ENCODE measurements at regions not wholly inside any gene's neighbourhood (a gene's known extent, or its start where the extent isn't known, plus 50 kb on each side); places are given as distances from the start of the nearest gene placed in this dataset.

DNA sequence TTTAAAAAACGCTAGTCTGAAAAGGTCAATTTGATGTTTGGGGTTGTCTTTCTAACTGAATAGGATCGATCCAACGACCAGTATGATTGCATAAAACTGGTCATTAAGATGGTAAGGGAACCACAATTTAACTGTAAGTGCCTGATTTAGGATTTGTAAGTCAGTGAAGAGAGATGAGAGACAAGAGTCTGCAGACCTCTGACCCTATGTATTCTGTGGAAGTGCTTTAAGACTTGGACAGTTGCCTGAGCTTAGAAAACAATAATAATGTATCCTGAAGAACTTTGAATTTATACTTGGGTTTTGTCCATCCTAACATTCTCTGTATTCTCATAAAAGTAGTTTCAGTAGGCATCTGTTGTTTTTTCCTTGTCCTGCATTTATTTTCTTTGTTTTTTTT is 221.4 kb upstream of the SUCLG2 start:
- no peak for DNase-seq (ENCODE audit: low read depth)

- DNase-seq (ENCODE audit: low read depth): no peak
Observed at GRCh38 chr3:67875338-67875737, 220.9 kb upstream of the SUCLG2 start.

DNA sequence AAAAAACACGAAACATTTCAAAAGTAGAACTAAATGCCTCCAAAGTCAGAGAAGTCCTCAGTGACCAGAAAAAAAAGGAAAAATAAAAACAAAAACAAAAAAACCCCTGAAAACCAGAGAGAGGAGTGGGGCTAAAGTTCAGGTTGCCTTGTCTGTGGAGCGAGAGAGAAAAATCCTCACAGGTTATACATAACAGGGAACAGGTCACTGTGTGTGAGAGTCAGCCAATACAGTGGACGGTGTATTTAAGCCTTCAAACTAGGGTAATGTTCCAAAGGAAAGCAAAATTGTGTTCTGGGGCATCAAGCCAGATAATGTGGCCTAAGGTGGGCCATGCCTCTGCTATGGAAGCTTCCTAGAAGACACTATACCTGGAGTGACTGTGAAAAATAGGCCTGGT is 216.1 kb upstream of the SUCLG2 start:
- no peak for DNase-seq (ENCODE audit: low read depth)

DNA sequence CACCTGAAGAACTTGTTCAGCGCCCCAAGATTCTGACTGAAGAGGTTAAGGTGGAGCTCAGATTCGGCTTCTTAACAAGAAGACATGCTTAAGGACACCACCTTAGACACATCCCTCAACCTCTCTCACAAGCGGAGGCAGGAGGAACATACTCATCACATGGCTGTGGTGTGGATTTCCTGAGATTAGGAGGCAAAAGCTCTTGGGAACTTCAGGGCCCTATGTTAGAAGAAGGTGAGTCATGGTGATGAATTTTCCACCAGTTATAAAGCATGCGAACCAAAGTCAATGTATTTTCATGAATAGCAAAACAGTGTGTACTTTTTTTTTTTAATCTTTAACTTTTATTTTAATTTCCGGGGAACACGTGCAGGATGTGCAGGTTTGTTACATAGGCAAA is 212.2 kb upstream of the SUCLG2 start:
- DNase-seq (ENCODE audit: low read depth): no peak

DNA sequence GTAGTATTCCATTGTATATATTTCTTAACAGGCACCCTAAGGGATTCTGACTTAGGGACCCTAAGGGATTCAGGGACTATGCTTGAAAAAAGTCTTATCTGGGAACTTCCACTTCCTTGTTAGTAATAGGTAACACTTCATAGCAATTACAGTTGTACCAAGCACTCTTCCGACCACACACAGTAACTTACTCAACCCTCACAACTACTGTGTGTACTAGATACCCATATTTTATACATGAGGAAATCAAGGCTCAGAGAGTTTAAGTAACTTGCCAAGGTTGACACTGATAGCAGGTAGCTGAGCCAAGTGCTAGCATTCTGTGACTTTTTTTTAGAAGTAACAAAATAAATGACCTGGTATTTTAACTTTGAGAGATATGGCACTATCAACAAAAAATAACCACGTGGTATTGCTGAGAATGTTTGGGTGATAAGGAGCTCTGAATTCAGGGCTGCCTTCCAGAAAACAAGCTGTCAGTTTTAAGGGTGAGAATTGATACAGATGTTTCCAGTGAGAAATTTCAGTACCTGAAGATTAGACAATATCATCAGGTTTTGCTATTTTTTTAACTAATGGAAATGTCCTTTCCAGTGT is 210.3 kb upstream of the SUCLG2 start:
- DNase-seq (ENCODE audit: low read depth): no peak

GRCh38 chr3:67863869-67864268 is 209.5 kb upstream of the SUCLG2 start:
- DNase-seq (ENCODE audit: low read depth): no peak

GRCh38 chr3:67860429-67860828 is 206.0 kb upstream of the SUCLG2 start:
- DNase-seq (ENCODE audit: low read depth): no peak

- no peak for DNase-seq (ENCODE audit: low read depth)
Observed at GRCh38 chr3:67858492-67858891, 204.1 kb upstream of the SUCLG2 start.

- DNase-seq (ENCODE audit: low read depth): no peak
Observed at GRCh38 chr3:67856718-67857117, 202.3 kb upstream of the SUCLG2 start.

DNA sequence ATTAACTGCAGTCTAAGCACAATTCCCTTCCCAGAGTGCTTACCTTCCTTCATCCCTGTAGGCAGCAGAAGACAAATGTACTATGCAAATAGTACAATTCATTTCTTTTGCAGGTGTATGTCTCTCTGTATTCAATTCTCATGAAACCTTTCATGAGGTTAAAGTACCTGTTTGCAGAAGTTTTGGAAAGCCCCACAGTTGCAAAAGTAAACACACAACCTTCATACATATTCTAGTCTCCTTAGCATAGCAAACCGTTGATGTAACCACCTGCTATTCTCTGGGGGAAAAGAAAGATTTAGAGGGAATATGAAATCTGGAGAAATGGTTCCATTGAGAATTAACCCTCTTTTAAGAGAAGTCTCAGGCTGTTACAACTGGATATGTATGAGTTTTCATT is 200.3 kb upstream of the SUCLG2 start:
- DNase-seq (ENCODE audit: low read depth): no peak

DNA sequence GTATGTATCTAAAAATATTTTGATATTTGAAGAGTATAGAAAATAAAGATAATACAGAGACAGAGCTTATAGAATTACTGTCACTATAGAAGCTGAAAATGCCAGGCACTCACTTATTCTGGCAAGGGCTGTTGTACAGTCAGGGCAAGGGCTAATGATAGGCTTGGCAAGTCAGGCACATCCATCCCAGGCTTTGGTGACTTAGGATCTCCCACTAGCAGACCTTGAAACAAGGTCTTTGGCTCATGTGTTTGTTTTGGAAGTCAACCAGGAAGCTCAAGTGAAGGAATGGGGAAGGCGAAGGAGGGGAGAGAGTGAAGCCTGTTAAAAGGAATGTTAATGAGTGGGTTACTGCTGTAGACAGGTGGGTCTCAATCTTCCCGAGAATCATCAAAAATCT is 199.1 kb upstream of the SUCLG2 start:
- no peak for DNase-seq (ENCODE audit: low read depth)

DNA sequence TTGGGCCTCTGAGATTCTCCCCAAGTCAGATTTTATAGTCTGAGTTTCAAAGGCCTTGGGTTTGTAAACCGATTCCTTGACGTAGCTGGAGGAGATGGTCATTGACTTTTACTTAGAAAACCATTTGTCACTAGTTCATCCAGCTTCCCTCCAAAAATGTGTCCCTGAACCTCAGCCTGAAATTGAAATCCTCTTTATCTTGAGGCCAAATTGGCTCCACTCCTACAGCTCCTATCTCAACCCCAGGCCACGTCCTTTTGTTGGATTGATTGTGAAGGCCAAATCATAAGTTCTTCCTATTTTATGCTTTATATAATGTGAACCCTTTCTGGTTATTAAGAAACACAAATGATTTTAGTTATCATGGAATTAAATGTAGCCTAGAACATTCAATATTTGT is 193.9 kb upstream of the SUCLG2 start:
- DNase-seq (ENCODE audit: low read depth): no peak

GRCh38 chr3:67846166-67846565 is 191.8 kb upstream of the SUCLG2 start:
- no peak for DNase-seq (ENCODE audit: low read depth)

GRCh38 chr3:67832817-67833216 is 178.4 kb upstream of the SUCLG2 start:
- no peak for DNase-seq (ENCODE audit: low read depth)

DNA sequence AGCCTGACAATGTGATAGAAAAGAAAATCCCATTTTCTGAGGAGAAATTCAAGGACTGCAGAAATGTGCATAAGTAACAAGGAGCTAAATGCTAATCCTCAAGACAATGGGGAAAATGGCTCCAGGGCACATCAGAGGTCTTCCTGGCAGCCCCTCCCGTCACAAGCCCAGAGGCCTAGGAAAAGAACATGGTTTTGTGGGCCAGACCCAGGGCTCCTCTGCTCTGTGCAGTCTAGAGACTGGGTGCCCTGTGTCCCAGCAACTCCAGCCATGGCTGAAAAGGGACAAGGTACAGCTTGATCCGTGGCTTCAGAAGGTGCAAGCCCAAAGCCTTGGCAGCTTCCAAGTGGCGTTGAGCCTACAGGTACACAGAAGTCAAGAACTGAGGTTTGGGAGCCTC is 176.8 kb upstream of the SUCLG2 start:
- DNase-seq (ENCODE audit: low read depth): no peak

GRCh38 chr3:67828486-67829010 is 174.1 kb upstream of the SUCLG2 start:
- no peak for DNase-seq (ENCODE audit: low read depth)

DNA sequence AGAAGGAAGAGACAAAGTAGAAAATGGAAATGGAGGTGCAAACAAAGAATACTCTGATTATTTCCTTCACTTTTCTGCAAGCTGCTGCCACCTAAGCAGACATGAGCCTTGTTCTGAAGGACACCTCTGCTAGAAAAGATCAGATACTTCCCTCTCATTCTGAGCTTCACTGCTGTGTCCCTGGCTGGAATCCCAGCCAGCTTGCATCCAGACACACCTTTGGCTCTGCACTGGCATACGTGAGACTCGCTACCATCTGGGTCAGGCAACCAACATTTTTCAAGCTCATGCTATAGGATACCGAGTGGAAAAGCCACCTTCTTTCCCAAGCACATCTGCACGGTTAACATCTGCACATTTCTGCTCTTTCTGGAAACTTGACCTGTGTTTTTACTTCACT is 166.7 kb upstream of the SUCLG2 start:
- no peak for DNase-seq (ENCODE audit: low read depth)

DNA sequence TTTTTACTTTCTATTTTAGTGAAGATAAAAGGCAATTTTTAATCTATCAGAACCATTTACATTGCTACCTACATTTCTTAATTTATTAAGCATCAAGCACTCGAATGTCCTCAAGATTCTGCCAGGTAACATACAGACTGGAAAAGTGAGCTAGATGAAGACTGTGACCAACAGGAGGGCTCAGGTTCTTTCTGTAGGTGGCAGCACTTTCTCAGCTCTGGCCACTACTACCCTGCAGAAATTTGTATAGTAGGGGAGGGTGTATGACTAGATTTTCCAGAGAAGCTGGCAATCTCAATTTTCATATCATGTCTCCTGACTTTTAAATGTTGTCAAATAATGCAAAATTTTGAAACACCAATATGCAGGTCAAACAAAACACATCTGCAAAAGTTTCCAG is 165.0 kb upstream of the SUCLG2 start:
- no peak for DNase-seq (ENCODE audit: low read depth)

DNA sequence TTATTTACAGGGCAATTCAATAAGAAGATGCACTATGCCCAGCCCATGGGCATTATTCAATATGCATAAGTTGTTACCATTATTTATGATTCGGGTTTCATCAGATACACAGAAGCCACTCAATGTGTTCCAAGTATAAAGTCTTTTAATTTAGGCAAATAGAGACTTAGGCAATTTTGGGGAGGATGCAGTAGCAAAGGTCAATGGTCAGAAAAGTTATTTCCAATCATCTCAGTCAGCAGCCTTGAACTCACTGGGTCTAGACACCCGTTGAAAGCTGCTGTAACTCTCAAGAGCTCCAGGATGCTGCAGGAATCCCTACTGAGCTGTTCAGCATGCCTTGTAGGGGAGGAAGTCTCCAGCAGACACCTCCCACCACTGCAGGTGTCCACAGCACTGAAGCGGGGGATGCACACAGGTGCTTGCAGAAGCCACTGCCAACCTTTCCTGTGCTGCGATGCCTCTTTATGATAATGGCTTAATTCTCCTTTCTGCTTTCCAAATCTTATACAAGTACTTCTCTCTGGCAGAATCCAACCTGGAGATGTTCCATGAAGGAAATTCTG is 155.0 kb upstream of the SUCLG2 start:
- DNase-seq (ENCODE audit: low read depth): no peak

GRCh38 chr3:67808906-67809305 is 154.5 kb upstream of the SUCLG2 start:
- DNase-seq (ENCODE audit: low read depth): no peak

GRCh38 chr3:67804578-67804977 is 150.2 kb upstream of the SUCLG2 start:
- no peak for DNase-seq (ENCODE audit: low read depth)

DNA sequence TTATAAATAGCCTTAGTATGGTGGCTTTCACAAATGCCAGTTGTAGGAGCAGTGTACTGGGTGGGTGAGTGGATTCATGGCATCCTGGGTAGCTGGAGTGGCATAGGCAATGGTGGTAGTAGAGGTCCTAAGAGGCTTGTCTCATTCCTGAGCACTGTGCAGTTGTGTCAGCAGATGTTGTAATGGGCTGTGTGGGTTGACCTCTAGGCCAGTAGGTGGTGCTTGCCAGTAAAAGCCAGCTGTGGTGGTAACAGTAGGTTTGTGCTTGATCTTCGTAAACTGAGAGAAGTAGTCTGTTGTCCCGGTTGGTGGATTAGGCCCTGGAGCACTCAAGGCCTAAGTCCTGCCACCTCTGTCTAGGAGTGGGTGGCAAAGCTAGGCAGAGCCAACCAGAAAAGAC is 149.7 kb upstream of the SUCLG2 start:
- DNase-seq (ENCODE audit: low read depth): no peak

DNA sequence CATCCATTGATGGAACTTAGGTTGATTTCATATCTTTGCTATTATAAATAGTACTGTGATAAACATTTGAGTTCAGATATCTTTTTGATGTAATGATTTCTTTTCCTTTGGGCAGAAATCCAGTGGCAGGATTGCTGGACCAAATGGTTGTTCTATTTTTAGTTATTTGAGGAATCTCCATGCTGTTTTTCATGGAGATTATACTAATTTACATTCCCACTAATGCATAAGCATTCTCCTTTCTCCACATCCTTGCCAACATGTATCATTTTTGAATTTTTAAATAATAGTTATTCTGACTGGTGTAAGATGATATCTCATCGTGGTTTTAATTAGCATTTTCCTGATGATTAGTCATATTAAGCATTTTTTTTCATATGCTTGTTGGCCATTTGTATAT is 144.0 kb upstream of the SUCLG2 start:
- DNase-seq (ENCODE audit: low read depth): no peak

GRCh38 chr3:67791620-67792019 is 137.2 kb upstream of the SUCLG2 start:
- no peak for DNase-seq (ENCODE audit: low read depth)

Data from fibroblast of the conjunctiva (primary cell).